ENCODE measurements at regions not wholly inside any gene's neighbourhood (a gene's known extent, or its start where the extent isn't known, plus 50 kb on each side); places are given as distances from the start of the nearest gene placed in this dataset.

DNA sequence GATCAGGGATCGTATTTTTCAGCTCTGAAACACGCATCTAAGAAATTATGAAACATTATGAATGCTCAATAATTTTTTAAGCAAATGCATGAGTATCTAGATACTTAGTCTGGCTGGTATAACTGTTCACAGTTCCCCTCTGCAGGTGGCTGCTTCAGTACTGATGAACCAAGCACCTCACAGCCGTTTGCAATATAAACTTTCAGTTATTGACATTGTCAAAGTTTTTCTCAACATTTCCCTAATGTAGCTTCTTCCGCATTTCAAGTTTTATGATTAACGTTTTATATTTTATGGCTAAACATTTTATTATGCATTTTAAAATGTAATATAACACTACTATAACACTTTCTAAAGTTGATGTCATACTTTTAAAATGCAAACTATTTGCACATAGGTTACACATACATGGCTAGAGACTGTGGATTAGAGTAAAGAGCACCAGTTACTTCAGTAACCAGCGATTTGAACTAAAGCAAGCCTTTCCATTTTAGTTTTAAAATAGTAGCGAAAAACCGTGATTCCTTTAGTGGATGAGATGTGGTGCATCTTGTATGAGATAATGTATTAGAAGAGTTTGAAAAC is 495.4 kb downstream of the XIRP2 start:
- TF ChIP-seq CREB5 (CRISPR knock-in tag; IDR thresholded peaks at IDR 0.05; ENCODE audit: low read depth) = no peak
- no peak for TF ChIP-seq ESRRG (CRISPR knock-in tag; IDR thresholded peaks at IDR 0.05)
- TF ChIP-seq ZFP30 (CRISPR knock-in tag; IDR thresholded peaks at IDR 0.05) = no peak
- TF ChIP-seq ISL1 (CRISPR knock-in tag; IDR thresholded peaks at IDR 0.05) = no peak
- TF ChIP-seq ZNF70 (CRISPR knock-in tag; IDR thresholded peaks at IDR 0.05) = no peak
- no peak for TF ChIP-seq POU6F1 (CRISPR knock-in tag; IDR thresholded peaks at IDR 0.05; ENCODE audit: borderline replicate concordance, low read depth)
- no peak for TF ChIP-seq BACH2 (CRISPR knock-in tag; IDR thresholded peaks at IDR 0.05; ENCODE audit: borderline replicate concordance)
- no peak for TF ChIP-seq TCF4 (CRISPR knock-in tag; IDR thresholded peaks at IDR 0.05; ENCODE audit: borderline replicate concordance)
- no peak for TF ChIP-seq ZFP3 (CRISPR knock-in tag; IDR thresholded peaks at IDR 0.05)
- TF ChIP-seq, protein P1, sequence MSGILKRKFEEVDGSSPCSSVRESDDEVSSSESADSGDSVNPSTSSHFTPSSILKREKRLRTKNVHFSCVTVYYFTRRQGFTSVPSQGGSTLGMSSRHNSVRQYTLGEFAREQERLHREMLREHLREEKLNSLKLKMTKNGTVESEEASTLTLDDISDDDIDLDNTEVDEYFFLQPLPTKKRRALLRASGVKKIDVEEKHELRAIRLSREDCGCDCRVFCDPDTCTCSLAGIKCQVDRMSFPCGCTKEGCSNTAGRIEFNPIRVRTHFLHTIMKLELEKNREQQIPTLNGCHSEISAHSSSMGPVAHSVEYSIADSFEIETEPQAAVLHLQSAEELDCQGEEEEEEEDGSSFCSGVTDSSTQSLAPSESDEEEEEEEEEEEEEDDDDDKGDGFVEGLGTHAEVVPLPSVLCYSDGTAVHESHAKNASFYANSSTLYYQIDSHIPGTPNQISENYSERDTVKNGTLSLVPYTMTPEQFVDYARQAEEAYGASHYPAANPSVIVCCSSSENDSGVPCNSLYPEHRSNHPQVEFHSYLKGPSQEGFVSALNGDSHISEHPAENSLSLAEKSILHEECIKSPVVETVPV (CRISPR knock-in tag; IDR thresholded peaks at IDR 0.05) = no peak
- no peak for TF ChIP-seq PATZ1 (CRISPR knock-in tag; IDR thresholded peaks at IDR 0.05; ENCODE audit: borderline replicate concordance)
- TF ChIP-seq OSR1 (CRISPR knock-in tag; IDR thresholded peaks at IDR 0.05) = no peak
- no peak for TF ChIP-seq PPARA (CRISPR knock-in tag; IDR thresholded peaks at IDR 0.05; ENCODE audit: borderline replicate concordance)
- no peak for TF ChIP-seq RARB (CRISPR knock-in tag; IDR thresholded peaks at IDR 0.05)

Measured in SK-N-SH treated with all-trans-retinoic acid at 6 μM for 48 hours (cell line).